NCI-H345 (cell line): ENCODE measurements at regions not wholly inside any gene's neighbourhood (a gene's known extent, or its start where the extent isn't known, plus 50 kb on each side); places are given as distances from the start of the nearest gene placed in this dataset.
"Not testable (repeated sequence)": the region's sequence is repeated elsewhere in the genome, so short reads cannot be mapped to it uniquely, and the experiment has no call there.

Experiments
- DNase-seq: peaks from one replicate; lab custom pipeline; 2025; lab: John Stamatoyannopoulos, UW

DNA sequence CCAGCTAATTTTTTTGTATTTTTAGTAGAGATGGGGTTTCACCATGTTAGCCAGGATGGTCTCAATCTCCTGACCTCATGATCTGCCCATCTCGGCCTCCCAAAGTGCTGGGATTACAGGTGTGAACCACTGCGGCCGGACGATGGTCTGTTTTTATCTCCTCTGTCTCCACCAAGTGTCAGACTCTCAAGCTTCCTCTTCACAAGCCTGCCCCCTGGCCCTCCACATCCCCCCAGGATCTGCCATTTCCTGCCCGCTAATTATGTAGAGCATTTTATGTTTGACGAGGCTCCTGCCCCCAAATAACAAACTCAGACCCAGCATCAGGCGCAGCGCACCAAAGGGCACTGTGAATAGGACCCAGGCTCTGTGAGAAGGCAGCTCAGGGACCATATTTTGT, 101.8 kb upstream of the PCBD1 start:
- DNase-seq: not testable (repeated sequence)

DNA sequence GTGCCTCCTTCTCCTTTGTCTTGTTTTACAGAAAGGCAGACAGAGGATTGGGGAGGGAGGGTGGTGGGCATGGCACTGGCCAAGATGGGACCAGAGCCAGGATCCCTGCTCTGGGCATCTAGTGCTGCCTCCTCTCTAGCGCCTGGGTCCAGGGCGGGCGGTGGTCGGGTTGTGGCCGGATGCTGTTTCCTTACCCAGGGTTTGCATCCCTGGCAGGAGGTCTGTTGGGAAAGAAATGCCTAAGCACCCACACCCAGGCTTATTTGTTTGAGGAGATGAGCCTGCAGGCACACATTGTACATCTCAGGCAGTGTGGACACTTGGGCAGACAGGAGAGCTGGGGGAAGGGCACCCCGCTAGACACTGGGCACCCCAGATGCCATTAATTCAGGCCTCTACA, 102.3 kb upstream of the PCBD1 start:
- DNase-seq: no peak

DNA sequence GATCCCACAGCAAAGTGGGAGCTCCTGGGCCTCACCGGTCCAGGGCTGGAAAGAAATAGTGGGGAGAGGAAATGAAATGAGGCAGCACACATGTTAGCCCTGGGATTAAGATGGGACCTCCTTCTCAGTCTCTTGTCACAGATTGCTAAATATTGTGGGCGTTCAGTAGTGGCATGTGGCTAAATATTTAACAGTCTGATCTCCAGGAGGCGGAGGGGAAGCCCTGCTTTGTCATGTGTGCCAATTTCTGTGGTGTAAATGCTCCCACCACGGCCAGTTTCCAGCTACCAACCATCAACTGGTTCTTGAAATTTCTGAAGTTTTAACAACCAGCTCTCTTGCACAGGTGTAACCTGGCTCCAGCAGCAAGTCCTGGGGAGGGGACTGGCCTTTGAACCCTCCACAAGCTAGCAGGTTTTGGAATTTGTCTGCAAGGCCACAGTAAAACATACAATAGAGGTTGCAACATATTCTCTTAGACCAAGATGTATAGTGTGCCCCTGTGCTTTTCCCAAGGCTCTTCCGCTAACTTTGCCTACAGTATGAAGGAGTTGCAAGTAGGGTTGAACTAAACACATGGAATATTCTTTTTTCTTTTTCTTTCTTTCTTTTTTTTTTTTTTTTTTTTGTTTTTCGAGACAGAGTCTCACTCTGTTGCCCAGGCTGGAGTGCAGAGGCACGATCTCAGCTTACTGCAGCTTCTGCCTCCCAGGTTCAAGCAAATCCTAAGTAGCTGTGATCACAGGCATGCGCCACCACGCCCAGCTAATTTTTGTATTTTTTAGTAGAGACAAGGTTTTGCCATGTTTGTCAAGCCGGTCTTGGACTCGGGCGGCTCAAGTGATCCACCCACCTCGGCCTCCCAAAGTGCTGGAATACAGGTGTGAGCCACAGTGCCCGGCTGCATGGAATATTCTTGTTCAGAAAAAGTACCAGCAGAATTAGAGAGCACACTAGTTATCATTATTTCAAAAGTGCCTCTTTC, 103.1 kb upstream of the PCBD1 start:
- no peak for DNase-seq

GRCh38 chr10:70992436-70992835, 104.1 kb upstream of the PCBD1 start:
- no peak for DNase-seq

DNA sequence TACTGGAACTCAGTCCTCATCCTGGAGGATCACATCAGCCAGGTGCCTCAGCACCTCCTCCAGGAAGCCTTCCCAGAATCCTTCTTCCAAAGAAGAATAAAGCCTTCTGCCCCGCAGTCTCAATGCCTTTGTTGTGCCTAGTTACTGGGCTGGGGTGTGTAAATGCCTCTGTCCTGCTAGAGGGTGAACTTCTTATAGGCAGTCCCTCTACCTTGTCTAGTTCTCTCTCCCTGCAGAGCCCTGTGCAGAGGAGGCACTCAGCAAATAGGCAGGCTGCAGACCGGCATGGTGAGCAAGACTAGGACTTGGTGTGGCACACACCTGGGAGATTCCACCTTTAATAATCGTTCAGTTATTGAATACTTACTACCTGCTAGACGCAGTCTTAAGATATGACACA, 104.7 kb upstream of the PCBD1 start:
- DNase-seq: no peak

GRCh38 chr10:70996549-70996948, 108.2 kb upstream of the PCBD1 start:
- no peak for DNase-seq

GRCh38 chr10:70997236-70997635, 108.9 kb upstream of the PCBD1 start:
- DNase-seq: no peak

DNA sequence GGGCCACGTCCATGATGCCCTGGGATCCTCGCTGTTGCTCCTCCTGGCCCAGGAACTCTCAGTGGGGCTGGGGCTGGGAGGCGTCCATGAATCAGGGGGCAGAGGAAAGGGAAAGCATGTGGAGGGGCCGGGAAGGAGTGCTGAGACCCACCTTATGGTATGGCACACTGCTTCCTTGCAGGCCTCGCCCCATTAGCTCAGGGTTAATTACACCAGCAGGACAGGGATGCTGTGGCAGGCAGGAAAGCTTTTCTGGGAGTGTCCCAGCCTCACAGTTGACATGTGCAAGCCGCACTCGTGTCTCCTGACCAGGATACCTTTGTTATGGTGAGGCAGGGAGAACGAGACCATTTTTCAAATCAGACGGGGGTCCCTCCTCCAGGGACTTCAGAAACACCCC, 109.7 kb upstream of the PCBD1 start:
- no peak for DNase-seq

DNA sequence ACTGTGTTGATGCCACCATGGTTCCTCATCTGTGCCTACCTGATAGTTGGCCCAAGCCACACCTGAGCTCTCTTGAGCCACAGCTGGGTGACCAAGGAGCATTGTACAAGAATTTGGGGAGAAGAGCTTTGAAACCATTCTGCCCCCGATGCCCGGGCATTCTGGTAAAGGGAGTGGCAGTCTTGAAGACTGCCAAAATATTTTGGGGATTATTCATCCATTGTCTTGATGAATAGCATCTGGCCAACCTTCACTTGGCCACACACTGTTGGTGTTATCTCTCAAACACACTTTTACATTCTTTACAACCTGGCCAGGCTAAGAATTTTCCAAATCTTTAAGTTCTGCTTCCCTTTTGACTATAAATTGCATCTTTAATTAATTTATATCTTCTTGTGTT, 113.1 kb upstream of the PCBD1 start:
- no peak for DNase-seq

- DNase-seq: no peak
Measured at GRCh38 chr10:71004176-71005075, 116.1 kb upstream of the PCBD1 start.

- no peak for DNase-seq
Measured at GRCh38 chr10:71005337-71006305, 117.3 kb upstream of the PCBD1 start.

GRCh38 chr10:71006506-71006905, 118.1 kb upstream of the PCBD1 start:
- DNase-seq: no peak

- DNase-seq: no peak
Measured at GRCh38 chr10:71007516-71007915, 119.2 kb upstream of the PCBD1 start.

GRCh38 chr10:71008150-71008549, 119.8 kb upstream of the PCBD1 start:
- DNase-seq: no peak

DNA sequence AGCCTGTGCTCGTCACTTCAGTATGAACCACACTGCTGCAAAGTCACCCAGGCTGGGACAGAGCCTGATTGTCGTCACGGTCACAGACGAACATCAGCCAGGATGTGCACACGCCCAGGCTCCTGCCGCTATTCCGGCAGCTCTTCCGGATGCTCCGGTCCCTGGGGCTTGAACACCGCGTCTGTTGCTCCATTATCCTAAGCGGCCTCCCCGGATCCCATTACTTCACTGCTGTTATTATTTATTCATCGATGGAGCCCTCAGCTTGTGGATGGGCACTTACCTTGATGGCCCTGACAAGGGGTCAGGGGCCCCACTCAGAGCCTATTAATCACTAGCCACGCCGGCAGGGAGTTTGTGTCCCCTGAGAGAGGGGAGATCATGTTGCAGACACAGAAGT, 120.8 kb upstream of the PCBD1 start:
- DNase-seq: no peak

- DNase-seq: no peak
Measured at GRCh38 chr10:71010730-71011129, 122.4 kb upstream of the PCBD1 start.

DNA sequence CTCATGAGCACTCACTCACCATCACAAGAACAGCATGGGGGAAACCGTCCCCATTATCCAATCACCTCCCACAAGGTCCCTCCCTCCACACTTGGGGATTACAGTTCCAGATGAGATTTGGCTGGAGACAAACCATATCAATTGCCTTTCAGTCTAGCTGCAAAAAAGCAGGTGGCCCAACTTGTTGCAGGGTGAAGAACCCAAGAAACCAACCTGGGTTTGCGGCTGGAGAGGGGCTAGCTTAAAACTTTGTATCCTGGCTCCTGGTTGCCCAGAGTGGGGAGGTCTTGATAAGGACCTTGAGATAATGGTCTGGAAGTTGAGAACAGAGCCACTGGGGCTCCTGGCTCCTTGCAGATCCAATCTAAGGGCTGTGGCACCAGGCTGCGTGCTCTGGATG, 122.8 kb upstream of the PCBD1 start:
- no peak for DNase-seq

DNA sequence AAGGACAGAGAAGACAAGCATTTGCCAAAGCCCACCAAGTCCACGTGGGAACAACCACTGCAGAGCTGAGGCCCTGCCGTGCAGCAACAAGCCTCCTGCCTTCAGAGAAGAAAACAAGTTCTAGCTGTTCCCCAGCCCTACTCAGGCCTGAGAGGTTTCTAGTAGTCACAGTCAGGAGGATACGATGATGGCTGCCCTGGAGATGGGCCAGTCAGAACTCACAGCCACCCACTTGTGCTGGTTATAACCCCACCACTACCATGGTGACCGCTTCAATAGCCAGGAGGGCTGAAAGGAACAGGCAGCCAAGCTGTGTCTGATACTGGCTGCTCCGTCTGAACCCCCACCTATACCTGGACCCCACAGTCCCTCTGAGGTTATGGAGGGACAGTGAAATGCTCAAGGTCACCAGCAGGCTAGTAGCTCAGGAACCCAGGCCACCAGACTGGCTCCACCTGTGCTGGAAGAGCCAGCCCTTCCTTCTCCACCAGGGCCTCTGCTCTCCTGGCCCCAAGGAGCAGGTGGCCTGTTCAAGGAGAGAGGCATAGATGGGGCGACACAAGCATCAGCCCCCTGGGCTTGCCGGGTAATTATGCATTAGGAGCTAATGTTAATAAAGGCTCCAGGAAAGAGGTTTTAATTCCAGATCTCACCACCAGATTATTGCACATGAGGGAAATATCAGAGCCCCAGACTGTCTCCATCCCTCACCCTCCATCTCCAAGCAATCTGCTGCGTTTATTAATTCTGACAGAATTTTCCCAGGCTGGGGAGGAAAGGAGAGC, 125.8 kb upstream of the PCBD1 start:
- DNase-seq: no peak

DNA sequence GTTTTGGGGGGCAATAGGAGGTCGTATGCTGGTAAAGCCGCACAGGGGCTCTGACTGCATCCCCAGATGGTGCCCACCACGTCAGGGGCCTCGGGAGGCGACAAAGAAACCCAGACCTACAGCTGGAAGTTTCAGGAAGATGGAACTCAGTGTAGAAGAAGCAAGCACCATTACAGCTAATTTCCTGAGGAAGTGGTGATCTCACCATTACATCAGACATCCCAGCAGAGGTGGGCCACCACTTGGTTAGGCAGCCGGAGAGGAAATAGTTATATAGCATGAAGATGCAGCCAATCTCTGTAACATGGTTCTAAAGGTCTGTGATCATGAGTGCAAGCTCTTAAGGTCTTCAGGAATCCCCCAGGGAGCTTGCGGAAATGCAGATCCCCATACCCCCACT, 127.3 kb upstream of the PCBD1 start:
- DNase-seq: no peak

DNA sequence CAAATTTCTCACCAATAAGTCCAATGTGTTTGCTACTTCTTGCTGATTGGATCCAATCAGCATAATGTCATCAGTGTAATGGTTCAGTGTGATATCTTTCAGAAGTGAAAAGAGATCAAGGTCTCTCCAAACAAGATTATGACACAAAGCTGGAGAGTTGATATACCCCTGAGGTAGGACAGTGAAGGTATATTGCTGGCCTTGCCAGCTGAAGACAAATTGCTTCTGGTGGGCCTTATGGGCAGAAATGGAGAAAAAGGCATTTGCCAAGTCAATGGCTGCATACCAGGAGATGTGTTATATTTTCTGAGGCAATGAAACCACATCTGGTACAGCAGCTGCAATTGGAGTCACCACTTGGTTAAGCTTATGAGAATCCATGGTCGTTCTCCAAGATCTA, 131.7 kb upstream of the PCBD1 start:
- DNase-seq: not testable (repeated sequence)

- DNase-seq: no peak
Measured at GRCh38 chr10:71021402-71021801, 133.0 kb upstream of the PCBD1 start.
